Hepatocyte (in vitro differentiated cells): ENCODE measurements at regions not wholly inside any gene's neighbourhood (a gene's known extent, or its start where the extent isn't known, plus 50 kb on each side); places are given as distances from the start of the nearest gene placed in this dataset.
"Not testable (repeated sequence)": the region's sequence is repeated elsewhere in the genome, so short reads cannot be mapped to it uniquely, and the experiment has no call there.

Experiments
- DNase-seq: peaks from one replicate; pipeline ENCODE4 v3.0.0-alpha.2; 2016; ENCODE audit warnings: low spot score
- H2AFZ ChIP-seq: fragments of 200-600 bp; sonication (generic); 2 replicates; pipeline ENCODE4 v1.6.0; 2016; ENCODE audit warnings: antibody characterized with exemption, mild to moderate bottlenecking
- H3K27ac ChIP-seq: fragments of 200-600 bp; sonication (generic); 2 replicates; pipeline ENCODE4 v1.5.1; 2016; ENCODE audit warnings: mild to moderate bottlenecking
- H3K27me3 ChIP-seq: fragments of 200-600 bp; sonication (generic); 2 replicates; pipeline ENCODE4 v1.6.1; 2016
- H3K36me3 ChIP-seq: fragments of 200-600 bp; sonication (generic); replicated peaks from 2 replicates; pipeline ENCODE4 v1.5.1; 2016; ENCODE audit warnings: low read depth; ENCODE audit not compliant: insufficient read depth
- H3K4me1 ChIP-seq: fragments of 200-600 bp; sonication (generic); 2 replicates; pipeline ENCODE4 v1.5.1; 2016; ENCODE audit warnings: mild to moderate bottlenecking, moderate library complexity; ENCODE audit not compliant: insufficient read depth
- H3K4me2 ChIP-seq: fragments of 200-600 bp; sonication (generic); 2 replicates; pipeline ENCODE4 v1.6.0; 2016
- H3K4me3 ChIP-seq: fragments of 200-600 bp; sonication (generic); 2 replicates; pipeline ENCODE4 v1.5.1; 2016; ENCODE audit warnings: mild to moderate bottlenecking
- H3K79me2 ChIP-seq: fragments of 200-600 bp; sonication (generic); 2 replicates; pipeline ENCODE4 v1.6.0; 2017; ENCODE audit warnings: mild to moderate bottlenecking
- H3K9me2 ChIP-seq: fragments of 200-600 bp; sonication (generic); replicated peaks from 2 replicates; pipeline ENCODE4 v1.6.0; 2017; ENCODE audit warnings: mild to moderate bottlenecking; ENCODE audit not compliant: insufficient read depth
- H3K9me3 ChIP-seq: fragments of 200-600 bp; sonication (generic); 2 replicates; pipeline ENCODE4 v1.5.1; 2016; ENCODE audit warnings: low read depth, mild to moderate bottlenecking
- H4K20me1 ChIP-seq: fragments of 200-600 bp; sonication (generic); 2 replicates; pipeline ENCODE4 v1.6.0; 2016; ENCODE audit warnings: mild to moderate bottlenecking; ENCODE audit not compliant: insufficient read depth, poor library complexity, severe bottlenecking
- CTCF ChIP-seq: fragments of 200-600 bp; sonication (generic); IDR thresholded peaks from 2 replicates; pipeline ENCODE4 v1.5.1; 2016; ENCODE audit warnings: antibody characterized with exemption, mild to moderate bottlenecking; ENCODE audit not compliant: poor library complexity
- EZH2 ChIP-seq: fragments of 200-600 bp; sonication (generic); IDR thresholded peaks from 2 replicates; pipeline ENCODE4 v1.6.1; 2016; ENCODE audit warnings: antibody characterized with exemption, mild to moderate bottlenecking, borderline replicate concordance
- EZH2phosphoT487 ChIP-seq: fragments of 200-600 bp; sonication (generic); IDR thresholded peaks from one replicate; pipeline ENCODE4 v1.6.1; 2018; ENCODE audit warnings: antibody characterized with exemption, mild to moderate bottlenecking, low read depth, moderate library complexity; ENCODE audit not compliant: unreplicated experiment, severe bottlenecking
- WGBS: methylation state at CpG from one replicate; pipeline ENCODE4 v1.1.6; 2016; ENCODE audit warnings: low lambda C conversion rate; ENCODE audit errors: missing lambda C conversion rate; 5-methylcytosine and 5-hydroxymethylcytosine counted together

- Histone ChIP-seq H3K9me2 (no peaks in the 10 kb centered on the region), H3K79me2 (no peaks in the 10 kb centered on the region), H3K9me3 (no peaks in the 10 kb centered on the region), H2AFZ (no peak overlapping the region), H3K4me1 (no peaks in the 10 kb centered on the region), H3K4me3 (no peak overlapping the region), H3K27ac (no peak overlapping the region), H3K4me2 (no peak overlapping the region), H4K20me1 (no peaks in the 10 kb centered on the region), H3K27me3 (no peaks in the 10 kb centered on the region), H3K36me3 (no peaks in the 10 kb centered on the region)
- DNase-seq: no peak
- 91% methylated on average over 8 of the region's 8 CpGs for WGBS
- TF ChIP-seq EZH2phosphoT487 (no peak), CTCF (no peak), EZH2 (no peak)
These were observed 661.6 kb upstream of the TMPRSS15 start for GRCh38 chr21:19065164-19065563.

- WGBS: 83% methylated on average over 1 of the region's 1 CpG
- no peak for TF ChIP-seq EZH2
- H3K79me2 ChIP-seq: no peaks in the 10 kb centered on the region
- H3K4me3 ChIP-seq: no peak overlapping the region
- H3K27ac ChIP-seq: no peak overlapping the region
- no peaks in the 10 kb centered on the region for H3K4me1 ChIP-seq
- no peaks in the 10 kb centered on the region for H3K27me3 ChIP-seq
- no peaks in the 10 kb centered on the region for H4K20me1 ChIP-seq
- DNase-seq: no peak
- H3K36me3 ChIP-seq: no peaks in the 10 kb centered on the region
- H3K9me3 ChIP-seq: no peaks in the 10 kb centered on the region
- no peak overlapping the region for H2AFZ ChIP-seq
- H3K4me2 ChIP-seq: no peak overlapping the region
- H3K9me2 ChIP-seq: no peaks in the 10 kb centered on the region
These were observed 672.4 kb upstream of the TMPRSS15 start for GRCh38 chr21:19076031-19076430.

- DNase-seq: no peak
- no peak overlapping the region for H2AFZ ChIP-seq
- H3K9me2 ChIP-seq: no peaks in the 10 kb centered on the region
- no peaks in the 10 kb centered on the region for H3K36me3 ChIP-seq
- H3K4me1 ChIP-seq: no peaks in the 10 kb centered on the region
- H4K20me1 ChIP-seq: no peaks in the 10 kb centered on the region
- H3K4me3 ChIP-seq: no peak overlapping the region
- WGBS: 83% methylated on average over 2 of the region's 2 CpGs
- H3K27me3 ChIP-seq: no peaks in the 10 kb centered on the region
- no peak overlapping the region for H3K4me2 ChIP-seq
- H3K79me2 ChIP-seq: no peaks in the 10 kb centered on the region
- TF ChIP-seq CTCF (no peak), EZH2phosphoT487 (no peak), EZH2 (no peak)
- H3K27ac ChIP-seq: no peak overlapping the region
- H3K9me3 ChIP-seq: no peaks in the 10 kb centered on the region
These were observed 706.1 kb upstream of the TMPRSS15 start for GRCh38 chr21:19109694-19110093.

GRCh38 chr21:19119259-19119658 lies 715.7 kb upstream of the TMPRSS15 start:
- not testable (repeated sequence) for H3K9me3 ChIP-seq, H2AFZ ChIP-seq, H3K79me2 ChIP-seq, H3K9me2 ChIP-seq, H3K27ac ChIP-seq, H3K36me3 ChIP-seq, H3K4me3 ChIP-seq, H4K20me1 ChIP-seq, H3K27me3 ChIP-seq, H3K4me2 ChIP-seq, H3K4me1 ChIP-seq, DNase-seq
- WGBS: 91% methylated on average over 4 of the region's 4 CpGs

GRCh38 chr21:19120591-19120990 lies 717.0 kb upstream of the TMPRSS15 start:
- H3K27me3 ChIP-seq: no peaks in the 10 kb centered on the region
- no peaks in the 10 kb centered on the region for H3K9me2 ChIP-seq
- no peaks in the 10 kb centered on the region for H3K9me3 ChIP-seq
- no peak for DNase-seq
- no peaks in the 10 kb centered on the region for H3K36me3 ChIP-seq
- H3K4me2 ChIP-seq: no peak overlapping the region
- H3K4me3 ChIP-seq: no peak overlapping the region
- no peaks in the 10 kb centered on the region for H3K79me2 ChIP-seq
- H2AFZ ChIP-seq: no peak overlapping the region
- H4K20me1 ChIP-seq: no peaks in the 10 kb centered on the region
- no peak overlapping the region for H3K27ac ChIP-seq
- WGBS: 69% methylated on average over 4 of the region's 4 CpGs
- H3K4me1 ChIP-seq: no peaks in the 10 kb centered on the region
- TF ChIP-seq CTCF (no peak), EZH2phosphoT487 (no peak), EZH2 (no peak)
